ENCODE measurements at regions not wholly inside any gene's neighbourhood (a gene's known extent, or its start where the extent isn't known, plus 50 kb on each side); places are given as distances from the start of the nearest gene placed in this dataset.

DNA sequence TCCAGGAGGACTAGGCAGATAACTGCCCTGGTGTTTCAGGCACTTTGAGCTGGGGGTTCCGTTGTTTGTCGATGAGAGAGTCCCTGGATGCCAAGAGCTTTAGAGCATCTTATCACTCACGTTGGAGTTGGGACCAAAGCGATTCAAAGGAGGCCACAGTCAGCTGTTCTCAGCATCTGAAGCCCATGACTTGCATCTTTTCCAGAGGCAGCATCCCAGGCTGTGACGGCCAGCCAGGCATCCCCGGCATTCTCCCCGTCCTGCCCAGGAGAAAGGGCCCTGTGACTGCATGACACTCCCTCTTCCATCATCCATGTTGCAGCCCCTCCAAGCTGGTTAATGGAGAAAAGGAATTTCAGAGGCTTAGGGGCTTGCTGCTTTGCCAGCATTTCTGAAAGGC, 520.3 kb downstream of the CDH26 start:
- Mint-ChIP-seq H3K4me1 (no peaks in the 10 kb centered on the region), H3K27me3 (no peaks in the 10 kb centered on the region), H3K4me3 (no peak overlapping the region), H3K27ac (no peak overlapping the region), H3K9me3 (ENCODE audit: low read depth) (no peaks in the 10 kb centered on the region), H3K36me3 (no peaks in the 10 kb centered on the region)
- CTCF ChIA-PET: no interaction called here
- DNase-seq (no peak), ATAC-seq (no peak)

DNA sequence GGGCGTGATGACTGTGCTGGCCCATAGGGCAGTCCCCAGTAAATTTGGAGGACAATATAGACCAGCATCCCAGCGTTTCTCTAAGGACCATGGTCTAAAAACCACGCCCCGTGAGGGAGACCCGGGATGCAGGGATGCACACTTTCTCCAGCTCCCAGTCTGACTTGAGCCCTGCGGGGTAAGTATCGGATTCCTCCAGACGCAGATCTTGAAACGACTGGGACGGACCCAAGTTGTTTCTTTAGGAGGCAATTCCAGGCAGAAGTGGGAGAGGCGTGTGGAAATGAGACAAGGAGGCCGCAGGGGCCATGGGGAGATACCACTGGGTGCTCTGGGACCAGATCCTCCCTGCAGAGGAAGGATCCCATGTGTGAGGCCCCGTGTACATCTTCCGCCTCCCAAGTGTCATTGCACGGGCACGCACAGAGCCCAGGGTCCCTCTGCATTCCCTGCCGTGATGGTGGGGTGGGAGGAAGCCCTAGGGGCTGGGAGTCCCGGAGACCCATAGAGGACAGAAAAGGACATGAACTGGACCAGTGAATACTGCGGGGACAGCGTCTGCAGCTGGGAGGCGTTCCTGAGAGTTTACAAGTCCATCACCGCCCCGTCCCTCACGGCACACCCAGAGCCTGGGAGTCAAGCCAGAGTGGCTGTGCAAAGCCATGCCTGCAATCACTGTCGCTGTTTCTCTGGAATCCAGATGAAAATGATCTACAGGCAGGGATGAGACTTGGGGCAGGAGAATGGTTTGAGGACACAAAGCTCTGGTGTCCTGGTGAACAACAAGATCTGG, 522.9 kb downstream of the CDH26 start:
- Mint-ChIP-seq H3K27me3 (no peaks in the 10 kb centered on the region), H3K27ac (no peak overlapping the region), H3K9me3 (ENCODE audit: low read depth) (peaks cover 2% of the 10 kb centered on the region), H3K36me3 (no peaks in the 10 kb centered on the region), H3K4me3 (no peak overlapping the region), H3K4me1 (no peaks in the 10 kb centered on the region)
- DNase-seq (no peak), ATAC-seq (no peak)
- CTCF ChIA-PET: no interaction called here

- Mint-ChIP-seq H3K27me3 (no peaks in the 10 kb centered on the region), H3K36me3 (no peaks in the 10 kb centered on the region), H3K4me1 (no peaks in the 10 kb centered on the region), H3K9me3 (ENCODE audit: low read depth) (peaks cover 2% of the 10 kb centered on the region), H3K4me3 (no peak overlapping the region), H3K27ac (no peak overlapping the region)
- no peak for DNase-seq
- CTCF ChIA-PET: no interaction called here
- no peak for ATAC-seq
Measured at GRCh38 chr20:60481743-60482133, 523.5 kb downstream of the CDH26 start.

DNA sequence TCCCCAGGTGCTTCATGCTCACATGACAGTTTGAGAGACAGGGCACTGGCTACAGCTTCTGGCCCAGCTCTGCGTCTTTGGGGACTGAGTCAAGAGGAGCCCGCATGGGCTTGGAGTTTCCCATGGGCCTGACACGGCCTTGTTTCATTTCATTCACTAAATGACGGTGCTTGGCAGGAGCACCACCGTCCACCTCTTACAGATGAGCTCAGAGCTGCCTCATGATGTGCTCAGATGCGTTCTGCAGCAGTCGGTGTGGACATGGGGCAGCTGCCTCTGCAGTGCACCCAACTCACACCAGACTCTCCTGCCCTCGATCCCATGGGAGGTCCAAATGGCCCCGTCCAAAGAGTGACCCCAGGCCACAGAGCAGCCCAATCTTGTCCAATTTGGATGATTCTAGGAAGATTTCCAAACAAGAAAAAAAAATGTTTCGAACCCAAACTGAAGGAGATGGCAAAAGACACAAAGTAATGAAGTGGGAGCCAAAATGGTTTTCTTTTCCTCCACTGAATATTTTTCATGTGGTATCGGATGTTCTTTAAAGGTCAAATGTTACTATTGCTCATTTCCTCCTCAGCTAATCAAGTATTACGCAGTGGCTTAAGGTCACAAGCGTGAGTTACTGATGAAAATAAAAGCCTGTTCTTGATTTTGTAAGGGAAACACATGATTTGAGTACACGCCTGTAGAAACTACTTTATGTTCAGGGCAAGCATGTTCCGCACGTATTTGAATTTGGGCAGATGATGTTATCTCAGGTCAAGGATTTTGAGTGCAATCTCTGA, 524.2 kb downstream of the CDH26 start:
- CTCF ChIA-PET: no interaction called here
- ATAC-seq: no peak
- H3K4me1 Mint-ChIP-seq: no peaks in the 10 kb centered on the region
- no peak overlapping the region for H3K27ac Mint-ChIP-seq
- no peak for DNase-seq
- peaks cover 2% of the 10 kb centered on the region for H3K9me3 Mint-ChIP-seq (ENCODE audit: low read depth)
- no peak overlapping the region for H3K4me3 Mint-ChIP-seq
- no peaks in the 10 kb centered on the region for H3K36me3 Mint-ChIP-seq
- H3K27me3 Mint-ChIP-seq: no peaks in the 10 kb centered on the region

DNA sequence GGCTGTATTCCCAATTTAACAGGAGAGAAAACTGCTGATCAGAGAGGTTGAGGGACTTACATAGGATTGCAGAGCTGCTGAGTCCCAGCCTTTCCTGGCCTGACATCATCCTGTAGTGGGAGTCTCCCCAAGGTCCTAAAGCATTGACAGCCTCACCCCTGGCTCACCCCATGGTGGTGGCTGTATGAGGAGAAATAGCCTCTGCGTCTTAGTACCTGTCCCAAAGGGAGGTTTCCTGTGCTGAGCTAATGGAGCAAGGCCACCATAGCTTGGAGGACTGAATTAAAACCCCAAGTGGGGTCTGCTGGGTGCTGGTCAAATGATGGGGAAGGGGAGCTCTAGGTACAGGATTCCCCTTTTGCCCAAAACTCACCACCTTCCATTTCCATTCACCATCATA, 525.1 kb downstream of the CDH26 start:
- H3K27me3 Mint-ChIP-seq: no peaks in the 10 kb centered on the region
- H3K27ac Mint-ChIP-seq: no peak overlapping the region
- CTCF ChIA-PET: no interaction called here
- no peak for ATAC-seq
- no peak for DNase-seq
- no peaks in the 10 kb centered on the region for H3K36me3 Mint-ChIP-seq
- peaks cover 2% of the 10 kb centered on the region for H3K9me3 Mint-ChIP-seq (ENCODE audit: low read depth)
- no peak overlapping the region for H3K4me3 Mint-ChIP-seq
- H3K4me1 Mint-ChIP-seq: no peaks in the 10 kb centered on the region

GRCh38 chr20:60484316-60484715, 526.1 kb downstream of the CDH26 start:
- DNase-seq (no peak), ATAC-seq (no peak)
- H3K9me3 Mint-ChIP-seq (ENCODE audit: low read depth): peaks cover 2% of the 10 kb centered on the region
- H3K27me3 Mint-ChIP-seq: no peaks in the 10 kb centered on the region
- H3K4me1 Mint-ChIP-seq: no peaks in the 10 kb centered on the region
- no peaks in the 10 kb centered on the region for H3K36me3 Mint-ChIP-seq
- H3K27ac Mint-ChIP-seq: no peak overlapping the region
- CTCF ChIA-PET: no interaction called here
- H3K4me3 Mint-ChIP-seq: no peak overlapping the region

- no peaks in the 10 kb centered on the region for H3K4me1 Mint-ChIP-seq
- no peak for ATAC-seq
- no peaks in the 10 kb centered on the region for H3K36me3 Mint-ChIP-seq
- no peak for DNase-seq
- no peaks in the 10 kb centered on the region for H3K27me3 Mint-ChIP-seq
- CTCF ChIA-PET: no interaction called here
- no peak overlapping the region for H3K27ac Mint-ChIP-seq
- H3K4me3 Mint-ChIP-seq: no peak overlapping the region
- peaks cover 2% of the 10 kb centered on the region for H3K9me3 Mint-ChIP-seq (ENCODE audit: low read depth)
Measured at GRCh38 chr20:60485012-60485760, 527.0 kb downstream of the CDH26 start.

DNA sequence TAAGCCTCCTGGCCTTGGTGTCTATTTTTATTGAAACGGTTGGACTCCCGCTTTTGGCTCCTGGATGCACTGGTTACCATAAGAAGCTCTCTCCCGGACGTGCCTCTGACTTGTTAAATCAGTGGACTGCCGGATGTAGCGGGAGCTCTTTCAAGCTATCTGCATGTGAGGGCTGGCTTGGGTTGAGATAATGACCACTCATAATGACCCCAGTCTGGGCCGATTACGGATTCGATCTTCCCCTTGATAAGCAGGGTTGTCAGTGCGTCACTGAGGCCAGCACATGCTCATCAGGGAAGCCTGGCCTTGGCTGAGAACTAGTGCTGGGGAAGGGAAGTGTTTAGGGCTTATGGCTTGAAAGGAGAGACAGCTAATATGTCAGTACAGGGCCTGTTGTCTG, 528.1 kb downstream of the CDH26 start:
- Mint-ChIP-seq H3K4me3 (no peak overlapping the region), H3K27me3 (no peaks in the 10 kb centered on the region), H3K36me3 (no peaks in the 10 kb centered on the region), H3K9me3 (ENCODE audit: low read depth) (peaks cover 2% of the 10 kb centered on the region), H3K27ac (no peak overlapping the region), H3K4me1 (no peaks in the 10 kb centered on the region)
- CTCF ChIA-PET: no interaction called here
- no peak for ATAC-seq
- no peak for DNase-seq

DNA sequence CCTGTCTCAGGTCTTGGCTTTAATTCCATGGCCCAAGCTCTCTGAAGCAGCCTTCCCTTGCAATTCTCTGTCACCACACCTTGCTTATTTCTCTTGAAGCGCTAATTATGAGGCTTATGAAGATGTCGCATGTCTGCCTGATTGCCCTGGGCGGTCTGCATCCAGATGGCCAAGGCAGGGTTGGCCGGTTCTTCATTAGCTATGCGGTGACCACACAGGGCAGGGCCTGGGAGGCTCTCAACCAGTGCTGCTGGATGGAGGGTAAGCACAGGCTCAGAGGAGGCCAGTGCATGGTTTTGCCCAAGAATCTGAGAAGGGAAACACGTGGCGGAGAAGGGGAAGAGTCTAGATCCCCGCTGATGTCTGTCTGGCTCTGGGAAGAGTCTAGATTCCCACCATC, 528.7 kb downstream of the CDH26 start:
- Mint-ChIP-seq H3K4me3 (no peak overlapping the region), H3K36me3 (no peaks in the 10 kb centered on the region), H3K4me1 (no peaks in the 10 kb centered on the region), H3K27ac (no peak overlapping the region), H3K27me3 (no peaks in the 10 kb centered on the region), H3K9me3 (ENCODE audit: low read depth) (peaks cover 2% of the 10 kb centered on the region)
- ATAC-seq (no peak), DNase-seq (no peak)
- CTCF ChIA-PET: no interaction called here

GRCh38 chr20:60490217-60491050, 532.2 kb downstream of the CDH26 start:
- Mint-ChIP-seq H3K27ac (no peak overlapping the region), H3K9me3 (ENCODE audit: low read depth) (peaks cover 2% of the 10 kb centered on the region), H3K27me3 (no peaks in the 10 kb centered on the region), H3K36me3 (no peaks in the 10 kb centered on the region), H3K4me3 (no peak overlapping the region), H3K4me1 (no peaks in the 10 kb centered on the region)
- ATAC-seq (no peak), DNase-seq (no peak)
- CTCF ChIA-PET: no interaction called here

GRCh38 chr20:60491051-60491581, 532.9 kb downstream of the CDH26 start:
- no peaks in the 10 kb centered on the region for H3K4me1 Mint-ChIP-seq
- H3K36me3 Mint-ChIP-seq: no peaks in the 10 kb centered on the region
- no peaks in the 10 kb centered on the region for H3K9me3 Mint-ChIP-seq (ENCODE audit: low read depth)

DNA sequence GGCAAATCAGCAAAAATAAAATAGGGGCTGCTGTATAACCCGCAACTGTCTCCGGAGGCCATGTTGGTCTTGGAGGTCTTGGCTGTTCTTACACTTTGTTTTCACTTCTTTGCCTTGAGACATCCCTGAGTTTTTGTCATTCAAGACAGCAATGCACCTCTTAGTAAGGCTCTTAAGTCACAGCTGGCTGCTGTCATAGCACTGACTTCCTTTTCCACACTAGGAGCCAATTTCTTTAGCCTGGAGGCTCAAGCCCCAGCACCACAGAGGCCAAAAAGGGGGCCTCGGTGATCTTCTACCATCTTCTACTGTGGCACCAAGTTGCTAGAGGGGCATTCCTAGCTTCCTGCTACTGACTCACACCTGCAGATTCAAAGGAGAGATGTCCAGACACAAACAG, 536.3 kb downstream of the CDH26 start:
- H3K27me3 Mint-ChIP-seq: no peaks in the 10 kb centered on the region
- H3K27ac Mint-ChIP-seq: no peak overlapping the region
- ATAC-seq (no peak), DNase-seq (no peak)
- no peaks in the 10 kb centered on the region for H3K9me3 Mint-ChIP-seq (ENCODE audit: low read depth)
- H3K4me3 Mint-ChIP-seq: no peak overlapping the region
- H3K36me3 Mint-ChIP-seq: no peaks in the 10 kb centered on the region
- H3K4me1 Mint-ChIP-seq: no peaks in the 10 kb centered on the region
- CTCF ChIA-PET: no interaction called here

More at GRCh38 chr20:60491051-60491581, 532.9 kb downstream of the CDH26 start:
- DNase-seq: no peak
- no peak for ATAC-seq
- H3K27me3 Mint-ChIP-seq: no peaks in the 10 kb centered on the region
- H3K27ac Mint-ChIP-seq: no peak overlapping the region
- CTCF ChIA-PET: no interaction called here
- no peak overlapping the region for H3K4me3 Mint-ChIP-seq
